Right cardiac atrium (tissue), 5 donors: ENCODE measurements at regions not wholly inside any gene's neighbourhood (a gene's known extent, or its start where the extent isn't known, plus 50 kb on each side); places are given as distances from the start of the nearest gene placed in this dataset.
"Not testable (repeated sequence)": the region's sequence is repeated elsewhere in the genome, so short reads cannot be mapped to it uniquely, and the experiment has no call there.

Experiments
- ATAC-seq, 2 donors: fragments of 200-7000 bp; cut with Tn5 transposase; one replicate each; pipeline versions ENCODE4 v1.8.0 to v1.9.1; 2020; ENCODE audit warnings: moderate library complexity in 2 of 2, mild to moderate bottlenecking in 1 of 2
- DNase-seq, 3 donors: peaks; one replicate each; pipeline ENCODE4 v3.0.0-alpha.2; 2020
- H3K27ac ChIP-seq: one replicate; pipeline ENCODE4 v1.5.1; 2013; ENCODE audit warnings: mild to moderate bottlenecking, low read length, control low read depth, moderate library complexity
- H3K27me3 ChIP-seq: one replicate; pipeline ENCODE4 v1.6.1; 2013; ENCODE audit not compliant: control insufficient read depth, insufficient read depth
- H3K4me1 ChIP-seq: one replicate; pipeline ENCODE4 v1.6.1; 2013; ENCODE audit warnings: low read length; ENCODE audit not compliant: control insufficient read depth, insufficient read depth
- H3K4me3 ChIP-seq: one replicate; pipeline ENCODE4 v1.5.1; 2013; ENCODE audit warnings: low read length, control low read depth
- H3K9me3 ChIP-seq: one replicate; pipeline ENCODE4 v1.6.1; 2013; ENCODE audit warnings: low read length; ENCODE audit not compliant: control insufficient read depth
- WGBS: extraction: QIAGEN DNeasy Blood & Tissue Kit; methylation state at CpG from one replicate; pipeline ENCODE4 v1.1.7; 2013; 5-methylcytosine and 5-hydroxymethylcytosine counted together
- intact Hi-C, 4 donors: fragments of 100-400 bp; cut with DNase I; formaldehyde crosslinking; loops; one replicate each; pipeline versions ENCODE4 v1.11.0 to v1.14.0; 2022 to 2023
- donor health status: healthy with polysubstance abuse.
- donor health status: DM: no; HTN: yes; CAD: no.
- donor health status: DM: no; HTN: no; CAD: no.
- donor health status: DM: no; HTN: yes; CAD: no; lungs with severe emphysema.
- donor health status: DM: yes; HTN: yes; CAD: no.

DNA sequence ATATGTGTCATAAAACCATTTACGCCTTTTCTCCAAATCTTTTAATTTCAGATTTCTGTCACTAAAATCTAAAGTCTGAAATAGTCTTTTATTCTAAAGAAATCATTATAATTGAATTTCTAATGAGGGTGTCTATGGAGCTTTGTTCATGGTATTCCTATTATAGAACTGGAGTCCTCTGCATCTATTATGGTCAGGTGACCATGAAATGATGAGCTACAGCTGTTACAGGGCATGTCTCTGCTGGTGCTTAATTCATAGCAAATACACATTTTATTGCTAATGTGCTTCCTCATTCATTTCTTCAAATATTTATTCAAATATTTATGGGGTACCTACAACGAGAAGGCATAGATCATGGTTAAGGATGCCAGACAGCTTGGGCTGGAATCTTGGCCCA, 126.1 kb downstream of the NAA11 start:
- Histone ChIP-seq H3K9me3 (no peaks in the 10 kb centered on the region), H3K4me3 (no peak overlapping the region), H3K27me3 (no peaks in the 10 kb centered on the region), H3K27ac (no peak overlapping the region), H3K4me1 (no peaks in the 10 kb centered on the region)
- DNase-seq (no peak), ATAC-seq (no peak)
- WGBS: 88% methylated on average over 2 of the region's 2 CpGs
- intact Hi-C loops: no loop called here

- intact Hi-C loops: no loop called here
- DNase-seq: no peak
- WGBS: 67% methylated on average over 5 of the region's 5 CpGs
- no peak overlapping the region for H3K27ac ChIP-seq
- no peak overlapping the region for H3K4me3 ChIP-seq
- no peak for ATAC-seq
- no peaks in the 10 kb centered on the region for H3K4me1 ChIP-seq
- H3K27me3 ChIP-seq: no peaks in the 10 kb centered on the region
- H3K9me3 ChIP-seq: no peaks in the 10 kb centered on the region
Measured at GRCh38 chr4:79198951-79199587, 126.8 kb downstream of the NAA11 start.

GRCh38 chr4:79197275-79198009, 128.4 kb downstream of the NAA11 start:
- no peak for ATAC-seq
- Histone ChIP-seq H3K4me3 (no peak overlapping the region), H3K9me3 (no peaks in the 10 kb centered on the region), H3K27me3 (no peaks in the 10 kb centered on the region), H3K27ac (no peak overlapping the region), H3K4me1 (no peaks in the 10 kb centered on the region)
- intact Hi-C loops: no loop called here
- 89% methylated on average over 3 of the region's 3 CpGs for WGBS
- DNase-seq: no peak

GRCh38 chr4:79191292-79191691, 134.6 kb downstream of the NAA11 start:
- 84% methylated on average over 1 of the region's 1 CpG for WGBS
- H3K27me3 ChIP-seq, H3K9me3 ChIP-seq, intact Hi-C loops, DNase-seq, ATAC-seq, H3K4me3 ChIP-seq, H3K4me1 ChIP-seq, H3K27ac ChIP-seq: not testable (repeated sequence)

- H3K27ac ChIP-seq: no peak overlapping the region
- intact Hi-C loops: no loop called here
- no peaks in the 10 kb centered on the region for H3K27me3 ChIP-seq
- no peaks in the 10 kb centered on the region for H3K9me3 ChIP-seq
- no peaks in the 10 kb centered on the region for H3K4me1 ChIP-seq
- no peak for ATAC-seq
- no peak overlapping the region for H3K4me3 ChIP-seq
- peak in 1 of 3 donors; percentile 17 for DNase-seq
- 58% methylated on average over 3 of the region's 3 CpGs for WGBS
Measured at GRCh38 chr4:79185526-79186045, 140.3 kb downstream of the NAA11 start.

GRCh38 chr4:79184476-79184875, 141.4 kb downstream of the NAA11 start:
- WGBS: 56% methylated on average over 4 of the region's 4 CpGs
- intact Hi-C loops: no loop called here

GRCh38 chr4:79182209-79182608, 143.7 kb downstream of the NAA11 start:
- Histone ChIP-seq H3K27ac (no peak overlapping the region), H3K27me3 (no peaks in the 10 kb centered on the region), H3K4me3 (no peak overlapping the region), H3K9me3 (no peaks in the 10 kb centered on the region), H3K4me1 (no peaks in the 10 kb centered on the region)
- ATAC-seq: no peak
- intact Hi-C loops: no loop called here
- 77% methylated on average over 3 of the region's 3 CpGs for WGBS
- DNase-seq: no peak

More at GRCh38 chr4:79184476-79184875, 141.4 kb downstream of the NAA11 start:
- no peaks in the 10 kb centered on the region for H3K27me3 ChIP-seq
- DNase-seq (no peak), ATAC-seq (no peak)
- H3K4me3 ChIP-seq: no peak overlapping the region
- no peaks in the 10 kb centered on the region for H3K9me3 ChIP-seq
- no peak overlapping the region for H3K27ac ChIP-seq
- H3K4me1 ChIP-seq: no peaks in the 10 kb centered on the region

DNA sequence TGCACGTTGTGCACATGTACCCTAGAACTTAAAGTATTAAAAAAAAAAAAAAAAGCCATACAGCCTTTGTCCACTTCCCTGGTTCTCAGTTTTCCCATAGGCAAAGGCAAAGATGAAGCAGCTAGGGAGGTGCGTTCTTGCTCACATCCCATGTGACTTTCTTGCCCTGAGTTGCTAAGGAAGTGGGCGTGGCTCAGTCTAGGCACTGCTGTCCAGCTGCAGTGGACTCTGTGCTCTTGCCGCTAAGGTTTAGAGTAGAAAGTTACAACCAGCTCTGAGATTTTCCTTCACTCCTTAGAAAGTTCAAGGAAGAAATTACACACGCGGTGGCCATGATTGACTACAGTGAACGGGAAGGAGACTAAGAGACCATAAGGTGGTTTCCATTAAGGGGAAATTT, 144.7 kb downstream of the NAA11 start:
- H3K9me3 ChIP-seq: no peaks in the 10 kb centered on the region
- H3K27me3 ChIP-seq: no peaks in the 10 kb centered on the region
- H3K4me1 ChIP-seq: no peaks in the 10 kb centered on the region
- no peak overlapping the region for H3K27ac ChIP-seq
- intact Hi-C loops: no loop called here
- ATAC-seq (no peak), DNase-seq (peak in 1 of 3 donors; percentile 9)
- WGBS: 92% methylated on average over 7 of the region's 7 CpGs
- no peak overlapping the region for H3K4me3 ChIP-seq

- H3K4me1 ChIP-seq: no peaks in the 10 kb centered on the region
- H3K27ac ChIP-seq: no peak overlapping the region
- DNase-seq: peak; percentile 13 to 42 (median 15)
- no peak overlapping the region for H3K4me3 ChIP-seq
- ATAC-seq: peak; percentile 41 to 80
- H3K9me3 ChIP-seq: no peaks in the 10 kb centered on the region
- no peaks in the 10 kb centered on the region for H3K27me3 ChIP-seq
- intact Hi-C loops: no loop called here
Measured at GRCh38 chr4:79178760-79179159, 147.1 kb downstream of the NAA11 start.

DNA sequence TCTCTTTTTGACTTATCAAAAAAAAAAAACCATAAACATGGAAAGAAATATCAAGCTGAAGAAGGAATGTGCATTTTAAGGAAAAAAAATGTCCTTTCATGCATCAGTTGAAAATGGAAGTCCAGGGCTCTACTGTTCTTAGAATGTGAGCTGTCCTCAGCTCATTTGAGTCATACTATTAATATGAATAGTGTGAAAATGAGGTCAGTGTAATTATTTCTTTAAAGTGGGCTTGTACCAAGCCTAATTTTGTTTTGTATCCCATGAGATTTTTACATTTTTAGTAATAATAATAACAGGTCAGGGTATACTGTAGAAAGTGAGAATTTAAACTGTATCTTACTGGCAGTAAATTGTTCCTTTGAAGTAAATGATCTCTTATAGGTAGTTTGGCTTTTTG, 148.5 kb downstream of the NAA11 start:
- no peak overlapping the region for H3K27ac ChIP-seq
- intact Hi-C loops: no loop called here
- DNase-seq (no peak), ATAC-seq (no peak)
- no peaks in the 10 kb centered on the region for H3K27me3 ChIP-seq
- no peak overlapping the region for H3K4me3 ChIP-seq
- H3K9me3 ChIP-seq: no peaks in the 10 kb centered on the region
- no peaks in the 10 kb centered on the region for H3K4me1 ChIP-seq

- DNase-seq: no peak
- Histone ChIP-seq H3K27me3 (no peaks in the 10 kb centered on the region), H3K4me3 (no peak overlapping the region), H3K9me3 (no peaks in the 10 kb centered on the region), H3K4me1 (no peaks in the 10 kb centered on the region), H3K27ac (no peak overlapping the region)
- 75% methylated on average over 4 of the region's 4 CpGs for WGBS
- ATAC-seq: no peak
- intact Hi-C loops: no loop called here
Measured at GRCh38 chr4:79176351-79176750, 149.5 kb downstream of the NAA11 start.
